Neuronal stem cell (in vitro differentiated cells): ENCODE measurements at regions not wholly inside any gene's neighbourhood (a gene's known extent, or its start where the extent isn't known, plus 50 kb on each side); places are given as distances from the start of the nearest gene placed in this dataset.

Experiments
- DNase-seq: peaks from one replicate; pipeline ENCODE4 v3.0.0-alpha.2; 2013; ENCODE audit warnings: low spot score
- H2AFZ ChIP-seq: one replicate; pipeline ENCODE4 v1.6.1; 2013; ENCODE audit warnings: mild to moderate bottlenecking, low read length, inconsistent platforms
- H2AK5ac ChIP-seq: 2 replicates; pipeline ENCODE4 v1.6.1; 2013; ENCODE audit warnings: low read depth, mild to moderate bottlenecking, inconsistent platforms, low read length, moderate library complexity, mixed read lengths
- H2BK120ac ChIP-seq: 2 replicates; pipeline ENCODE4 v1.6.1; 2013; ENCODE audit warnings: low read depth, mild to moderate bottlenecking, inconsistent platforms, low read length, moderate library complexity, mixed read lengths
- H2BK12ac ChIP-seq: one replicate; pipeline ENCODE4 v1.6.1; 2013; ENCODE audit warnings: low read length, inconsistent platforms
- H2BK15ac ChIP-seq: 2 replicates; pipeline ENCODE4 v1.6.1; 2013; ENCODE audit warnings: mild to moderate bottlenecking, low read length, inconsistent platforms, mixed read lengths
- H2BK5ac ChIP-seq: one replicate; pipeline ENCODE4 v1.6.1; 2013; ENCODE audit warnings: inconsistent platforms, mild to moderate bottlenecking, low read length, moderate library complexity
- H3K14ac ChIP-seq: one replicate; pipeline ENCODE4 v1.6.1; 2013; ENCODE audit warnings: low read length, inconsistent platforms
- H3K18ac ChIP-seq: 2 replicates; pipeline ENCODE4 v1.6.1; 2013; ENCODE audit warnings: low read length, inconsistent platforms
- H3K23ac ChIP-seq: 2 replicates; pipeline ENCODE4 v1.6.1; 2013; ENCODE audit warnings: low read depth, mild to moderate bottlenecking, mixed read lengths, low read length, inconsistent platforms; ENCODE audit not compliant: poor library complexity
- H3K27ac ChIP-seq: replicated peaks from 3 replicates; pipeline ENCODE4 v1.5.1; 2013; ENCODE audit warnings: low read length, inconsistent platforms
- H3K27me3 ChIP-seq, 3 experiments: 2 replicates each; pipeline ENCODE4 v1.6.1; 2013; ENCODE audit warnings: low read length in 3 of 3, mild to moderate bottlenecking in 2 of 3, inconsistent platforms in 1 of 3, low read depth in 1 of 3, mixed read lengths in 1 of 3, moderate library complexity in 1 of 3; ENCODE audit not compliant: control insufficient read depth in 3 of 3, insufficient read depth in 3 of 3
- H3K36me3 ChIP-seq, 2 donors: replicated peaks in 1 of 2; 2 replicates each; pipeline ENCODE4 v1.6.1; 2013; ENCODE audit warnings: low read length in 2 of 2; ENCODE audit not compliant: control insufficient read depth in 2 of 2, insufficient read depth in 2 of 2
- H3K4ac ChIP-seq: 2 replicates; pipeline ENCODE4 v1.6.1; 2013; ENCODE audit warnings: inconsistent platforms, mild to moderate bottlenecking, low read length, moderate library complexity
- H3K4me1 ChIP-seq, 2 donors: 1 replicate in 1 of 2; 2 replicates in 1 of 2; pipeline ENCODE4 v1.6.1; 2013; ENCODE audit warnings: low read length in 2 of 2, low read depth in 1 of 2; ENCODE audit not compliant: control insufficient read depth in 2 of 2, insufficient read depth in 1 of 2
- H3K4me2 ChIP-seq: one replicate; pipeline ENCODE4 v1.6.1; 2013; ENCODE audit warnings: mild to moderate bottlenecking, low read length, inconsistent platforms; ENCODE audit not compliant: insufficient read depth, poor library complexity, severe bottlenecking
- H3K4me3 ChIP-seq, 2 donors: 2 replicates each; pipeline ENCODE4 v1.5.1; 2013; ENCODE audit warnings: low read length in 2 of 2, mild to moderate bottlenecking in 2 of 2, inconsistent platforms in 1 of 2, moderate library complexity in 1 of 2
- H3K79me1 ChIP-seq: one replicate; pipeline ENCODE4 v1.6.1; 2013; ENCODE audit warnings: low read depth, mild to moderate bottlenecking, inconsistent platforms, low read length, moderate library complexity
- H3K9ac ChIP-seq: one replicate; pipeline ENCODE4 v1.6.1; 2013; ENCODE audit warnings: mild to moderate bottlenecking, low read depth, low read length, inconsistent platforms; ENCODE audit not compliant: poor library complexity
- H3K9me3 ChIP-seq, 2 donors: replicated peaks in 1 of 2; 2 replicates each; pipeline versions ENCODE3 to v1.6.1; 2013; ENCODE audit warnings: low read length in 2 of 2, mild to moderate bottlenecking in 2 of 2, inconsistent platforms in 1 of 2, low read depth in 1 of 2, mixed read lengths in 1 of 2, moderate library complexity in 1 of 2; ENCODE audit not compliant: control insufficient read depth in 2 of 2, insufficient read depth in 1 of 2
- H4K8ac ChIP-seq: one replicate; pipeline ENCODE4 v1.6.1; 2013; ENCODE audit warnings: low read depth, mild to moderate bottlenecking, inconsistent platforms, low read length, moderate library complexity
- H4K91ac ChIP-seq: one replicate; pipeline ENCODE4 v1.6.1; 2013; ENCODE audit warnings: low read length, low read depth, mild to moderate bottlenecking, inconsistent platforms; ENCODE audit not compliant: poor library complexity
- WGBS, 2 donors: extraction: QIAGEN DNeasy Blood & Tissue Kit; methylation state at CpG; one replicate each; pipeline ENCODE4 v1.1.7; 2013; ENCODE audit warnings: missing lambda C conversion rate in 2 of 2, mixed read lengths in 1 of 2; ENCODE audit not compliant: insufficient read length in 2 of 2, insufficient replicate concordance in 1 of 2; ENCODE audit errors: extremely low coverage in 2 of 2; 5-methylcytosine and 5-hydroxymethylcytosine counted together

DNA sequence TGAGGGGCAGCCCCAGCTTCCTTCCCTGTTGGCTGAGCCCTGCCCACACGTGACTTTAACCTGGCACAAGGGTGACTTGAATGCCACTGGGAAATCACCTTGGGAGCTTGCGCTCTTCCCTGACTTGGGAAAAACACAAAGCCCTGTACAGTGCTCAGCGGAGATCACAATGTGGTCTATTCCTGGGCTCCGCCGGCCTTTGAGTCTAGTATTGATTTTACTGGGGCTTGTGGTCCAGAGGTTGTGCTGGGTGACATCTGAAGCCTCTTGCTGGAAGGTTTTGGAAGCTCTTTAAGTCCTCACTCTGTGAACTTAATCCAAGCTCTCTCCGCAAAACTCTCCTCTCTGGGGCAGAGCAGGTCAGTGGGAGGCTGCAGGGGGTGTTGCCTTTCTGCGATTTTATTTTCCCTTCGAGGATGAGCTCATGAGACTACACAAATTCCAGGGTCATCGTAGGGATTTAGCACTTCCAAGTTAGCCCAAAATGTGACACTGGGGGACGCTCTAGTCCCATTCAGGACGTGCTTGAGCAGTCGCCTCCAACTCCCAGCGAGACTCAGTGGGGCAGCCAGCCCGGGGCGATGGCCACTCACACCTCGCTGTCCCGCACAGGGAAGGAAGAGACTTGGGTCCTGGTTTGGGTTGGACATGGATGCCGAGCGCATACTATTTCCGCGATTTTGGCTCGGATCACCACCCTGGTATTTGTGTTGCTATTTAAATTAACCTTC lies 291.9 kb upstream of the AJAP1 start:
- H3K4me1 ChIP-seq: no peaks in the 10 kb centered on the region
- no peak for DNase-seq
- H4K91ac ChIP-seq: no peak overlapping the region
- H2BK15ac ChIP-seq: no peak overlapping the region
- H3K4me3 ChIP-seq: no peak overlapping the region
- no peak overlapping the region for H3K4ac ChIP-seq
- H3K18ac ChIP-seq: peak overlapping the region; percentile 61
- no peak overlapping the region for H2AK5ac ChIP-seq
- no peak overlapping the region for H3K27ac ChIP-seq
- no peaks in the 10 kb centered on the region for H3K27me3 ChIP-seq
- peaks cover 0 to 3% of the 10 kb centered on the region in 2 donors for H3K9me3 ChIP-seq
- H3K9ac ChIP-seq: no peak overlapping the region
- H3K4me2 ChIP-seq: no peak overlapping the region
- H2BK120ac ChIP-seq: no peak overlapping the region
- no peak overlapping the region for H3K23ac ChIP-seq
- WGBS, 2 donors: no CpG with 5 or more reads among the region's 22 CpGs
- H3K14ac ChIP-seq: no peak overlapping the region
- H3K79me1 ChIP-seq: no peaks in the 10 kb centered on the region
- no peaks in the 10 kb centered on the region for H3K36me3 ChIP-seq
- no peak overlapping the region for H2BK5ac ChIP-seq
- no peak overlapping the region for H2BK12ac ChIP-seq
- H2AFZ ChIP-seq: no peak overlapping the region
- no peak overlapping the region for H4K8ac ChIP-seq

DNA sequence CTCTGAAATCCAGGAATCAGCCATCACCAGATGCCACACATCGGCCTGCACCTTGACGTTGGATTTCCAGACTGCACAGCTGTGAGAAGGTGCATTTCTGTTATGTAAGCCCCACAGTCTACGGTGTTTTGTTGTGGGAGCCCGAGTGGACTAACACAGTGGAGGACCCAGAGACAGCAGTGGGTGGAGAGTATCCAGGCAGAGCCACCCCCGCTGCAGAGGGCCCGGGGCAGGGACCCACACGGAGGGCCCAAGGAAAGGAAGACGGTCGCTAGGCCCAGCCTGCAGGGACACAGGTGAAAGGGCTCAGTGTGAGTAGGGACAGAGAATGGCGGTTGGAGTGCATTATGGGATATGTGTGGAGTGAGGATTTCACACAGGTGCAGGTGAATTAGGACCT lies 288.3 kb upstream of the AJAP1 start:
- H3K4me2 ChIP-seq: no peak overlapping the region
- no peak for DNase-seq
- H3K4ac ChIP-seq: no peak overlapping the region
- H2BK120ac ChIP-seq: no peak overlapping the region
- no peaks in the 10 kb centered on the region for H3K27me3 ChIP-seq
- H4K91ac ChIP-seq: no peak overlapping the region
- H3K9ac ChIP-seq: no peak overlapping the region
- H3K18ac ChIP-seq: no peak overlapping the region
- H4K8ac ChIP-seq: no peak overlapping the region
- no peaks in the 10 kb centered on the region for H3K4me1 ChIP-seq
- WGBS, 2 donors: no CpG with 5 or more reads among the region's 10 CpGs
- no peak overlapping the region for H3K4me3 ChIP-seq
- peak overlapping the region; percentile 42 for H3K14ac ChIP-seq
- no peak overlapping the region for H2BK5ac ChIP-seq
- no peak overlapping the region for H2BK15ac ChIP-seq
- no peaks in the 10 kb centered on the region for H3K79me1 ChIP-seq
- no peak overlapping the region for H3K23ac ChIP-seq
- no peak overlapping the region for H3K27ac ChIP-seq
- H2AFZ ChIP-seq: no peak overlapping the region
- no peak overlapping the region for H2AK5ac ChIP-seq
- peaks cover 0 to 3% of the 10 kb centered on the region in 2 donors for H3K9me3 ChIP-seq
- H3K36me3 ChIP-seq: no peaks in the 10 kb centered on the region
- H2BK12ac ChIP-seq: no peak overlapping the region

DNA sequence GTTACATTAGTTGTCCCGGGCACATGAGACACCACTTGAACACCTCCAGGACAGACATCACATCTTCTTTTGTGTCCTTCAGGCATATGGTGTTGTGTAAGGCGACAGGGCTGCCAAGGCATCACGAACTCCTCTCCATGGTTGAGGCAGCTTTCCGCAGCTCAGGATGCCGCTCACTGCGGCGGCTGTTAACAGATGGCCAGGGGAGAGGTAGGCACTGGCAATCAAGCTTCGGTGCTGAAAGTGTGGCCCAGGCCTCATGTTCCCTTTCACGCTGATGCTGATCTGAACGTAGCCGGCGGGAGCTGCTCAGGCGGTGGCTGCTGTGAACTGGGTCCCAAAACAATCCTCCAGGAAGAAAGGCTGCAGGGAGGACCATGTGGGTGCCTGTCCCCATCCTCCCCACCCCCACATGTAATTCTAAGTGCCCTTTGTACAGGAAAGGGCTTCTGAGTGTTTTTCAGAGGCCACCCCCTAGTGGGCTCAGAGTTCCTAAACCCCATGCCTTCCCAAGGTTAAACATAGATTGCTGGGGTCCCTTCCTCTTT lies 287.1 kb upstream of the AJAP1 start:
- Histone ChIP-seq H2AK5ac (peak overlapping the region; percentile 41), H2AFZ (no peak overlapping the region), H2BK12ac (no peak overlapping the region), H3K18ac (peak overlapping the region; percentile 67), H3K23ac (peak overlapping the region; percentile 6), H3K14ac (no peak overlapping the region), H3K4ac (peak overlapping the region; percentile 17), H3K27me3 (no peaks in the 10 kb centered on the region), H3K4me3 (no peak overlapping the region), H3K9ac (no peak overlapping the region), H3K27ac (no peak overlapping the region), H3K79me1 (no peaks in the 10 kb centered on the region), H2BK5ac (no peak overlapping the region), H2BK15ac (no peak overlapping the region), H4K8ac (no peak overlapping the region), H2BK120ac (no peak overlapping the region), H3K36me3 (no peaks in the 10 kb centered on the region), H4K91ac (no peak overlapping the region), H3K4me2 (no peak overlapping the region), H3K9me3 (peaks cover 0 to 3% of the 10 kb centered on the region in 2 donors), H3K4me1 (no peaks in the 10 kb centered on the region)
- DNase-seq: no peak
- no CpG with 5 or more reads among the region's 13 CpGs for WGBS, 2 donors

- no peak overlapping the region for H2BK5ac ChIP-seq
Measured at GRCh38 chr1:4369335-4369734, 285.1 kb upstream of the AJAP1 start.

More at GRCh38 chr1:4369335-4369734, 285.1 kb upstream of the AJAP1 start:
- Histone ChIP-seq H3K14ac (no peak overlapping the region), H2BK12ac (no peak overlapping the region), H3K4ac (no peak overlapping the region), H3K4me3 (no peak overlapping the region), H2BK120ac (no peak overlapping the region), H3K27ac (no peak overlapping the region), H2AFZ (no peak overlapping the region), H3K79me1 (no peaks in the 10 kb centered on the region), H3K36me3 (no peaks in the 10 kb centered on the region), H3K9me3 (no peaks in the 10 kb centered on the region), H3K23ac (no peak overlapping the region), H4K91ac (no peak overlapping the region), H3K27me3 (no peaks in the 10 kb centered on the region), H3K4me1 (no peaks in the 10 kb centered on the region), H3K18ac (no peak overlapping the region), H4K8ac (no peak overlapping the region), H3K9ac (no peak overlapping the region), H2BK15ac (no peak overlapping the region), H3K4me2 (no peak overlapping the region), H2AK5ac (no peak overlapping the region)
- DNase-seq: no peak
- 100% methylated on average over 4 of the region's 4 CpGs for WGBS, 2 donors
